ENCODE measurements at regions not wholly inside any gene's neighbourhood (a gene's known extent, or its start where the extent isn't known, plus 50 kb on each side); places are given as distances from the start of the nearest gene placed in this dataset.

DNA sequence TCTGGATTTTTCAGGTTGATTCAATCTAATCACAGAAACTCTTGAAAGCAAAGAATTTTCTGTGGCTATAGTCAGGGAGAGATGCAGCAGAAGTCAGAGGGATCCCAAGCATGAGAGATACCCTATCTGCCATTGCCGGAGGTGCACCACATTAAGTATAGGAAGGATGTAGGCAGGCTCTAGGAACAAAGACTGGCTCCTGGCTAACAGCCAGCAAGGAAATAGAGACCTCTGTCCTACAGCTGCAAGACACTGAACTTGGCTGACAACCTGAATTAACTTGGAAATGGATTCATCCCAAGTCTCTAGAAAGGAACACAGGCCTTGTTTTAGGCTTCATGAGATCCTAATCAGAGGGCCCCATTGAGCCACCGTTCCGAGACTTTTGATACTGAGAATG is 364.9 kb upstream of the FLRT2 start:
- TF ChIP-seq, protein P1, sequence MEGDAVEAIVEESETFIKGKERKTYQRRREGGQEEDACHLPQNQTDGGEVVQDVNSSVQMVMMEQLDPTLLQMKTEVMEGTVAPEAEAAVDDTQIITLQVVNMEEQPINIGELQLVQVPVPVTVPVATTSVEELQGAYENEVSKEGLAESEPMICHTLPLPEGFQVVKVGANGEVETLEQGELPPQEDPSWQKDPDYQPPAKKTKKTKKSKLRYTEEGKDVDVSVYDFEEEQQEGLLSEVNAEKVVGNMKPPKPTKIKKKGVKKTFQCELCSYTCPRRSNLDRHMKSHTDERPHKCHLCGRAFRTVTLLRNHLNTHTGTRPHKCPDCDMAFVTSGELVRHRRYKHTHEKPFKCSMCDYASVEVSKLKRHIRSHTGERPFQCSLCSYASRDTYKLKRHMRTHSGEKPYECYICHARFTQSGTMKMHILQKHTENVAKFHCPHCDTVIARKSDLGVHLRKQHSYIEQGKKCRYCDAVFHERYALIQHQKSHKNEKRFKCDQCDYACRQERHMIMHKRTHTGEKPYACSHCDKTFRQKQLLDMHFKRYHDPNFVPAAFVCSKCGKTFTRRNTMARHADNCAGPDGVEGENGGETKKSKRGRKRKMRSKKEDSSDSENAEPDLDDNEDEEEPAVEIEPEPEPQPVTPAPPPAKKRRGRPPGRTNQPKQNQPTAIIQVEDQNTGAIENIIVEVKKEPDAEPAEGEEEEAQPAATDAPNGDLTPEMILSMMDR (IDR thresholded peaks at IDR 0.05): no peak

DNA sequence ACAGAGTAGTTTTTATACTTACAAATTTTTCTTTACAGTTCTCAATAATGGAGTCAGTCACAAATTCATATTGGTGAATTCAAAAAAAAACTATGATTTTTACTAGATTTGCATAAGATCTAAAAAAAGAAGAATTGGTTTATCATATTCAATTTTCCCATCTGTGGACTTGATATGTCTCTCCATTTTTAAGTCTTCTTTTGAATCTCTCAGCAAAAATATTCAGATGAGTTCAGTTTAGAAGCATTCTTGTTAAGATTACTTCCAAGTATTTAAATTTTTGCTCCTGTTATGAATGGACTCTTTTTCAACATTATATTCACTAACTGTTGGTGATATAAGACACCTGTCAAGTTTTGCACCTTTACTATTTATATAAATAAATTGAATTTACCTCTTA is 360.6 kb upstream of the FLRT2 start:
- Histone ChIP-seq H3K27me3 (no peaks in the 10 kb centered on the region), H3K9me3 (no peaks in the 10 kb centered on the region), H3K4me3 (ENCODE audit: low read depth in 1 of 2, low read length in 1 of 2) (no peak overlapping the region), H3K4me1 (ENCODE audit: control insufficient read depth in 1 of 2, insufficient read depth in 1 of 2, low read depth in 1 of 2, low read length in 1 of 2) (no peaks in the 10 kb centered on the region), H3K36me3 (no peaks in the 10 kb centered on the region), H3K27ac (no peak overlapping the region)
- TF ChIP-seq, protein P1 (IDR thresholded peaks at IDR 0.05): no peak

More for the DNA sequence above, 364.9 kb upstream of the FLRT2 start:
- Histone ChIP-seq H3K27ac (no peak overlapping the region), H3K36me3 (no peaks in the 10 kb centered on the region), H3K4me1 (ENCODE audit: control insufficient read depth in 1 of 2, insufficient read depth in 1 of 2, low read depth in 1 of 2, low read length in 1 of 2) (no peaks in the 10 kb centered on the region), H3K4me3 (ENCODE audit: low read depth in 1 of 2, low read length in 1 of 2) (no peak overlapping the region), H3K9me3 (no peaks in the 10 kb centered on the region), H3K27me3 (no peaks in the 10 kb centered on the region)

DNA sequence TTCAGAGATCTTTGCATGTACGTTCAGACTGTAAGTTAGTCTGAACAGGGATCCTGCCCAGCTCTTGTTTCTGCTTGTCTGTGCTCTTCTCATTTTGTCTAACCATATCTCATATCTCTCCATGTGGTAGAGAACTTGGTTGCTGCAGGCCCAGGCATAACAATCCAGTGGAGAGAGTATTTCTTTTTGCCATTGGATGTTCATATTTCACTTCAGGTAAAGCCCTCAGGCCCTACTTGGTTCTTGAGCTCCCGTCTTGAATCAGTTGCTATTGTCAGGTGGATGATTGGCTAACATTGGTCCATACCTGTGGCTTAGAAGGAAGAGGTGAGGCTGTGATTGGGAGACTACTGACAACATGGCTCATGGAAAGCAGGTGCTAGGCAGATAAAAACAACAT is 357.7 kb upstream of the FLRT2 start:
- Histone ChIP-seq H3K9me3 (no peaks in the 10 kb centered on the region), H3K27ac (no peak overlapping the region), H3K27me3 (no peaks in the 10 kb centered on the region), H3K36me3 (no peaks in the 10 kb centered on the region), H3K4me3 (ENCODE audit: low read depth in 1 of 2, low read length in 1 of 2) (no peak overlapping the region), H3K4me1 (ENCODE audit: control insufficient read depth in 1 of 2, insufficient read depth in 1 of 2, low read depth in 1 of 2, low read length in 1 of 2) (no peaks in the 10 kb centered on the region)
- TF ChIP-seq, protein P1 (IDR thresholded peaks at IDR 0.05): no peak

DNA sequence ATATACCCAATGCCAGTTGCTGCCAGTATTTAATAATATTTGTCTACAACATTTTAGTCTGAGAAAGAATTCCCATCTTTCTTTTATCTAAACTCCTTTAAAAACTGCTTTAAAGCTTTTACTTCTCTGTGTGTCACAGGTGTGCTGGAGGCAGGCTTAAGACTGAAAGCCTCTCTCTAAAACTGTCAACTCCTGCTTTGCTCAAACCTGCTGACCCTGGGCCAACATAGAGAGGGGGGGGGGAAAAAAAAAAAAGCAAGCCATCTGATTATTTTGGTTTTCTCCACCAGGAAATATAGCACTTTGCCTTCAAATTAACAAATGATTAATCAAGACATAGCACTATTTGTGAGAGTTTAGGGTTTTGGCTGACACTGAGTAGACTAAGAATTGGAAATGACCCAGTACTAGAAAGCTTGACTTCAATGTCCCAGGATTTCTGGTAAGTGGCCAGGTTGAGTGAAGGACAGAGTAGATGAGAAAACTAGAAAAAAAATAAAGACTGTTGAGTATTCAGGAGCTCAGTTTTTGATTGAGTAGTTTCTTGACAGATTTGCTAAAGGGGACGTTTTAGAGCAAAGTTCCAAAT is 357.0 kb upstream of the FLRT2 start:
- no peaks in the 10 kb centered on the region for H3K9me3 ChIP-seq
- H3K27me3 ChIP-seq: no peaks in the 10 kb centered on the region
- H3K4me3 ChIP-seq (ENCODE audit: low read depth in 1 of 2, low read length in 1 of 2): no peak overlapping the region
- H3K36me3 ChIP-seq: no peaks in the 10 kb centered on the region
- TF ChIP-seq, protein P1 (IDR thresholded peaks at IDR 0.05): no peak
- H3K27ac ChIP-seq: no peak overlapping the region
- no peaks in the 10 kb centered on the region for H3K4me1 ChIP-seq (ENCODE audit: control insufficient read depth in 1 of 2, insufficient read depth in 1 of 2, low read depth in 1 of 2, low read length in 1 of 2)

DNA sequence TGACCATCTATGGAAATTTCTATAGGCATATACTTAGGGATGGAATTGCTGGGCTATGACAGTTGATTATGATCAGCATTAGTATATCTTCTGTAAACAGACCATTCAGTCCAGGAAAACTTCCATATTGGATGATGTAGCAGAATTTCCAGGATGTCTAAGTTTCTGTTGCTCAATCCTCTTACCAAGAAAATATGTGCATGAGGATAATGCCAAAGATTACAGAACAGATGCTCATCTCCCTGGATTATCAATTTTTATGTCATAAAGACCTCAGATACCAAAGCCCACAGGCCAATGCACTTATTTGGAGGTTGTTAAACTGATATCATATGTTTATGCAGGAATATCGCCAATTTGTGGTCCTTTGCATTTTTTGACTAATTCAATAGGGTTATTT is 354.4 kb upstream of the FLRT2 start:
- TF ChIP-seq, protein P1 (IDR thresholded peaks at IDR 0.05): no peak
- Histone ChIP-seq H3K4me3 (ENCODE audit: low read depth in 1 of 2, low read length in 1 of 2) (no peak overlapping the region), H3K9me3 (no peaks in the 10 kb centered on the region), H3K4me1 (ENCODE audit: control insufficient read depth in 1 of 2, insufficient read depth in 1 of 2, low read depth in 1 of 2, low read length in 1 of 2) (no peaks in the 10 kb centered on the region), H3K36me3 (no peaks in the 10 kb centered on the region), H3K27me3 (no peaks in the 10 kb centered on the region), H3K27ac (no peak overlapping the region)

DNA sequence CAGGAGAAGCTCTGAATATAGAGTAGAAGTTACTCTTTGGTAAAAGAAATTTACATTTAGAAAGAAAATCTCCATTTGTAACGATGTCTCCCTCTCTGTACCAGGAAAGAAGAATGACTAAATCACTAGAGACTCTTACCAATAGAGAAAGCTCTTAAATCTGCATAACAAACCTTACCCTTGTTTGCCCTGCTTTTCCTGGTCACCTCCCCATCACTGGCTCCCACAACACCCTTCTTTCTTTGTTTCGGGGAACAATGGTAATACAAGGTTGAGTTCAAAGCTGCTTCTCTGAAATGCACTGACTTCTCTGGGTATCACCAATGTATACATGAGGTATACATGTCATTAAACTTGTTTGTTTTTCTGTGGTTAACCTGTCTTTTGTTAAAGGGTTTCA is 351.1 kb upstream of the FLRT2 start:
- H3K27ac ChIP-seq: no peak overlapping the region
- H3K36me3 ChIP-seq: no peaks in the 10 kb centered on the region
- H3K9me3 ChIP-seq: no peaks in the 10 kb centered on the region
- TF ChIP-seq, protein P1 (IDR thresholded peaks at IDR 0.05): no peak
- no peaks in the 10 kb centered on the region for H3K27me3 ChIP-seq
- H3K4me3 ChIP-seq (ENCODE audit: low read depth in 1 of 2, low read length in 1 of 2): no peak overlapping the region
- no peaks in the 10 kb centered on the region for H3K4me1 ChIP-seq (ENCODE audit: control insufficient read depth in 1 of 2, insufficient read depth in 1 of 2, low read depth in 1 of 2, low read length in 1 of 2)
